ENCODE measurements at regions not wholly inside any gene's neighbourhood (a gene's known extent, or its start where the extent isn't known, plus 50 kb on each side); places are given as distances from the start of the nearest gene placed in this dataset.

DNA sequence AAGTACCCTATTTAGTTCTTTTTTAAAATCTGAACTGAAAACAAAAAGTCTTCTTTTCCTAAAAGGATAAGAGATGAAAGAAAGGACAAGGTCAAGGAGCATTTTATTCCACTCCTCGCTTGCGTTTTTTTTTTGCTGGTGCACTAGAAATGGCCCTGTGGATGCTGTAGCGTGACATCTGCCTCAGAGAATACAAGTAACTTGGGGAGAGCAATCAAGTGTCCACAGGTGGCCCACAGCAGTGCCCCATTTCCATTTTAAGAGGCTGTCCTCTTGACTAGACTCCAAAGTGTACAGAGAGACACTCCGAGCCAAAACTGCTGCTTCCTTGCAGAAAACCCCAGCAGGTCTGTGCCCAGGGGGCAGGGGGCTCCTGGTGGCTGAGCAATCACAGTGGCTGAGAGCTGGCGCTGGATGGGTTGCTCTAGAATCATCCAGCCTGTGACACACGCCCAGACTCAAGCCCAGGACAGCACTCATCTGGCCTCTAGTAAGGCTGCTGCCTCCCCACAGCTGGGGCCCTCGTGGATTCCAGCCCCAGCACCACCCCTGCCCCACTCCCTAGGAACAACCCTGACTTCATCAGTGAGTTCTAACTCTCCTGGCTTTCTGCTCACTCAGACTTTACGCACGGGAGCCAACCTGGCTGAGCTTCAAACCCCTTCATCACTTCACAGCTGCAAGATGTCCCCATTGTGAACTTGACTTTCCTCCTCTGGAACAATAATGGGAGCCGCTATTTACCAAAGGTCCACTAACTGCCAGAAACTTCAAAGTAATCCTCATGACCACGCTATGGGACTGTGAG, 71.1 kb upstream of the SPATA12 start:
- H3K36me3 Mint-ChIP-seq (ENCODE audit: low read depth), result no peaks in the 10 kb centered on the region
- peaks cover 58% of the 10 kb centered on the region for H3K4me1 Mint-ChIP-seq
- peak overlapping the region; percentile 4 to 64 (median 30) for H3K4me3 Mint-ChIP-seq
- TF ChIP-seq, protein P1, sequence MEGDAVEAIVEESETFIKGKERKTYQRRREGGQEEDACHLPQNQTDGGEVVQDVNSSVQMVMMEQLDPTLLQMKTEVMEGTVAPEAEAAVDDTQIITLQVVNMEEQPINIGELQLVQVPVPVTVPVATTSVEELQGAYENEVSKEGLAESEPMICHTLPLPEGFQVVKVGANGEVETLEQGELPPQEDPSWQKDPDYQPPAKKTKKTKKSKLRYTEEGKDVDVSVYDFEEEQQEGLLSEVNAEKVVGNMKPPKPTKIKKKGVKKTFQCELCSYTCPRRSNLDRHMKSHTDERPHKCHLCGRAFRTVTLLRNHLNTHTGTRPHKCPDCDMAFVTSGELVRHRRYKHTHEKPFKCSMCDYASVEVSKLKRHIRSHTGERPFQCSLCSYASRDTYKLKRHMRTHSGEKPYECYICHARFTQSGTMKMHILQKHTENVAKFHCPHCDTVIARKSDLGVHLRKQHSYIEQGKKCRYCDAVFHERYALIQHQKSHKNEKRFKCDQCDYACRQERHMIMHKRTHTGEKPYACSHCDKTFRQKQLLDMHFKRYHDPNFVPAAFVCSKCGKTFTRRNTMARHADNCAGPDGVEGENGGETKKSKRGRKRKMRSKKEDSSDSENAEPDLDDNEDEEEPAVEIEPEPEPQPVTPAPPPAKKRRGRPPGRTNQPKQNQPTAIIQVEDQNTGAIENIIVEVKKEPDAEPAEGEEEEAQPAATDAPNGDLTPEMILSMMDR (IDR thresholded peaks at IDR 0.05; ENCODE audit: unreplicated experiment in 3 of 3), result no peak
- H3K27me3 Mint-ChIP-seq (ENCODE audit: low read depth), result no peaks in the 10 kb centered on the region
- no peaks in the 10 kb centered on the region for H3K9me3 Mint-ChIP-seq
- H3K27ac Mint-ChIP-seq, result peak overlapping the region; percentile 41 to 85 (median 65)

GRCh38 chr3:56988458-56989168, 71.9 kb upstream of the SPATA12 start:
- no peaks in the 10 kb centered on the region for H3K36me3 Mint-ChIP-seq (ENCODE audit: low read depth)
- peak overlapping the region; percentile 4 to 64 (median 30) for H3K4me3 Mint-ChIP-seq
- no peaks in the 10 kb centered on the region for H3K27me3 Mint-ChIP-seq (ENCODE audit: low read depth)
- H3K27ac Mint-ChIP-seq, result peak overlapping the region; percentile 41 to 67 (median 65)
- TF ChIP-seq, protein P1 (IDR thresholded peaks at IDR 0.05; ENCODE audit: unreplicated experiment in 3 of 3), result peak; percentile 84 to 93 (median 90)
- H3K9me3 Mint-ChIP-seq, result no peaks in the 10 kb centered on the region
- H3K4me1 Mint-ChIP-seq, result peaks cover 63% of the 10 kb centered on the region

GRCh38 chr3:56987238-56987895, 73.1 kb upstream of the SPATA12 start:
- Mint-ChIP-seq H3K27me3 (ENCODE audit: low read depth) (no peaks in the 10 kb centered on the region), H3K4me1 (peaks cover 68% of the 10 kb centered on the region), H3K36me3 (ENCODE audit: low read depth) (peaks cover 3% of the 10 kb centered on the region)

DNA sequence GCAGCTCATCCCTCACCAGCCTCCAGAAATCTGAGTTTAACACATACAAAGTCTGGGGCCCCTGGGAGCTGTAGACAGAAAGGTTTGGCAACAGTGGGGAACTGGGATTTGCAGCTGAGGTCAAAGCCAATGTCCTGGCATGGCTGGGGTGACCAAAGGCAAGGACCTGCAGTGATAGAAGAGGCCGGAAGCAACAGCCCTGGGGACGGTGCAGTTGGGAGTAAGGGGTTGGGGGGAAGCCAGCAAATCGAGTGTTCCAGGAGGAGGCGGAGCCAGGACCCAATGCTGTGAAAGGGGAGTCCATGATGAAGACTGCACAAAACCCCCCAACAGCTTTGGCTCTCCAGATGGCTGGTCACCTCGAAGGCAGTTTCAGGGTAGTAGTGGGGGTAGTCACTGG, 74.1 kb upstream of the SPATA12 start:
- TF ChIP-seq, protein P1 (IDR thresholded peaks at IDR 0.05; ENCODE audit: unreplicated experiment in 3 of 3), result no peak
- H3K4me1 Mint-ChIP-seq, result peaks cover 67% of the 10 kb centered on the region
- peak overlapping the region in 1 of 3 experiments; percentile 13 for H3K4me3 Mint-ChIP-seq
- H3K9me3 Mint-ChIP-seq, result no peaks in the 10 kb centered on the region
- H3K36me3 Mint-ChIP-seq (ENCODE audit: low read depth), result peaks cover 3% of the 10 kb centered on the region
- H3K27me3 Mint-ChIP-seq (ENCODE audit: low read depth), result no peaks in the 10 kb centered on the region
- H3K27ac Mint-ChIP-seq, result peak overlapping the region; percentile 84 to 86 (median 85)

More at GRCh38 chr3:56987238-56987895, 73.1 kb upstream of the SPATA12 start:
- TF ChIP-seq, protein P1 (IDR thresholded peaks at IDR 0.05; ENCODE audit: unreplicated experiment in 3 of 3), result peak; percentile 45 to 53 (median 46)
- Mint-ChIP-seq H3K27ac (peak overlapping the region; percentile 70 to 85 (median 73)), H3K4me3 (no peak overlapping the region), H3K9me3 (no peaks in the 10 kb centered on the region)

GRCh38 chr3:56985878-56986277, 74.6 kb upstream of the SPATA12 start:
- Mint-ChIP-seq H3K4me3 (no peak overlapping the region), H3K36me3 (ENCODE audit: low read depth) (peaks cover 3% of the 10 kb centered on the region), H3K4me1 (peaks cover 67% of the 10 kb centered on the region), H3K27me3 (ENCODE audit: low read depth) (no peaks in the 10 kb centered on the region), H3K27ac (peak overlapping the region; percentile 84 to 86 (median 85)), H3K9me3 (no peaks in the 10 kb centered on the region)
- TF ChIP-seq, protein P1 (IDR thresholded peaks at IDR 0.05; ENCODE audit: unreplicated experiment in 3 of 3), result peak in 1 of 3 experiments; percentile 19
